PC-9 (cell line): ENCODE measurements at regions not wholly inside any gene's neighbourhood (a gene's known extent, or its start where the extent isn't known, plus 50 kb on each side); places are given as distances from the start of the nearest gene placed in this dataset.

Experiments used
- EZH2 ChIP-seq: fragments of 200-600 bp; sonication (generic); IDR thresholded peaks from 2 replicates; pipeline ENCODE4 v1.8.0; 2017; ENCODE audit warnings: antibody characterized with exemption, low read depth
- TF ChIP-seq, protein P1 (sequence below): fragments of 200-600 bp; sonication (generic); conservative IDR thresholded peaks from 2 replicates; pipeline ENCODE4 v1.6.1; 2017; ENCODE audit warnings: mixed run types, antibody characterized with exemption, mild to moderate bottlenecking, moderate library complexity

DNA sequence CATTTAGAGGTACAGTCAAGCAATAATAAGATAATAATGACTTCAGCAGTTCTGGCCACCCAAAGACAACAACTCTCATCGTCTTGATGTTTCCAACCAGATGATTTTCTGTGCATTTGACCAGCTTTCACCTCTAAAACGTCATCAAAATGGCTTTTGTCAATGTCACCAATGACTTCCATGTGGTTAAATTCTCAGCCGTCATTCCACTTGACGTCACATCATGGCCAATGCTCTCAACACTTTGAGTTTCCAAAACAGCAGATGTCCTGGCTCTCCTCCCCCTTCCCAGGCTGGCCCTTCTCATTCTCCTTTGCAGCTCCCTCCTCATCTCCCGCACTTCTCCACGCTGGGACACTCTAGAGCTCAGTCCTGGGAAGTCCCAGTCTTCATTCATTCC, 258.3 kb downstream of the BCL2 start:
- TF ChIP-seq, protein P1, sequence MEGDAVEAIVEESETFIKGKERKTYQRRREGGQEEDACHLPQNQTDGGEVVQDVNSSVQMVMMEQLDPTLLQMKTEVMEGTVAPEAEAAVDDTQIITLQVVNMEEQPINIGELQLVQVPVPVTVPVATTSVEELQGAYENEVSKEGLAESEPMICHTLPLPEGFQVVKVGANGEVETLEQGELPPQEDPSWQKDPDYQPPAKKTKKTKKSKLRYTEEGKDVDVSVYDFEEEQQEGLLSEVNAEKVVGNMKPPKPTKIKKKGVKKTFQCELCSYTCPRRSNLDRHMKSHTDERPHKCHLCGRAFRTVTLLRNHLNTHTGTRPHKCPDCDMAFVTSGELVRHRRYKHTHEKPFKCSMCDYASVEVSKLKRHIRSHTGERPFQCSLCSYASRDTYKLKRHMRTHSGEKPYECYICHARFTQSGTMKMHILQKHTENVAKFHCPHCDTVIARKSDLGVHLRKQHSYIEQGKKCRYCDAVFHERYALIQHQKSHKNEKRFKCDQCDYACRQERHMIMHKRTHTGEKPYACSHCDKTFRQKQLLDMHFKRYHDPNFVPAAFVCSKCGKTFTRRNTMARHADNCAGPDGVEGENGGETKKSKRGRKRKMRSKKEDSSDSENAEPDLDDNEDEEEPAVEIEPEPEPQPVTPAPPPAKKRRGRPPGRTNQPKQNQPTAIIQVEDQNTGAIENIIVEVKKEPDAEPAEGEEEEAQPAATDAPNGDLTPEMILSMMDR: no peak
- TF ChIP-seq EZH2: no peak
